HG02623 (cell line): ENCODE measurements at regions not wholly inside any gene's neighbourhood (a gene's known extent, or its start where the extent isn't known, plus 50 kb on each side); places are given as distances from the start of the nearest gene placed in this dataset.
"Not testable (repeated sequence)": the region's sequence is repeated elsewhere in the genome, so short reads cannot be mapped to it uniquely, and the experiment has no call there.

Experiments
- ATAC-seq: cut with Tn5 transposase; IDR thresholded peaks from one replicate; pipeline ENCODE4 v1.9.1; 2021; ENCODE audit warnings: moderate library complexity; ENCODE audit not compliant: unreplicated experiment

DNA sequence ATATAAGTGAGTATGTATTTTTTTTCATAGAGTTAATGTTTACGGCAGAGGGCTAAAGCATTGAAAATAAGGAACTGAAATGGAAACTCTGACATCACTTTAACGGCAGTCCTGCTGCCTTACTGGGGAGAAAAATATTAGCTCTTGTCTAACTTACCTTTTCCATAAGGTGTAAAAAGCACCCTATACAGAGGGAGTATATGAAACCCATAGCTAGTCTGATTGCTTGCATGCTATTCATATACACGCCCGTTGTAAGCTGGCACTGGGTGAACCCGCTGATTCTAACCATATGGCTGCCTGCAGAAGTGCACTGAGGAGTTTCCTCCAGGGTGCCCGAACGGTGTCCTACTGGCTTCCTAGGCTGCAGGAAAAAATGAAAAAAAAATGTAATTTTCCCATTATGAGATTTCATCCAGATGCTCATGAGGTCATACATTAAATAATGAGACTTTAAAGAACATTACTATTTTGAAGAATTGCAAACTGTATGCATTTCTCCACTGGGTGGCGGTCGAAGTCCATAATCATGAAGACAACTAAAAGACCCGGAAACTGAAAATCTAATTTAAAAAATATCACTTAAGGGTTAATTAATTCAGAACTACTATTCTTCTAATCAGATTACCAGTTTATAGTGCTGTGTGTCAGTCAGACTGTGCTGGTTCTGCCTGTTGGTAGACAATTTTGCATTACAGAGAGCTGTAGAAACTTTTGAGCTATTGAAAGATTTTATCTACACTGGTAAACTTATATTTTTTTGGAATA, 144.7 kb downstream of the ALX1 start:
- ATAC-seq = peak; percentile 84

DNA sequence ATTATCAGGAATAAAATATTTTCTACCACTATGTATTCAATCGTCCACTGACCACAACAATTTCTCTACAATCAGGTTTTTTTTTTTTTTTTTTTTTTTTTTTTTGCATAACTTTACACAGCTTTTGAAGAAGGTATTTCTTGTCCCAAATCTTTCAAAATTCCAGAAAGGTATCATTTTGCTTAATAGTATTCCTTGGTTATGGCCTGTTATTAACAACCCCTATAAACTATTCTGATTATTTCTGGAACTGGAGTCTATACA, 145.3 kb downstream of the ALX1 start:
- no peak for ATAC-seq

DNA sequence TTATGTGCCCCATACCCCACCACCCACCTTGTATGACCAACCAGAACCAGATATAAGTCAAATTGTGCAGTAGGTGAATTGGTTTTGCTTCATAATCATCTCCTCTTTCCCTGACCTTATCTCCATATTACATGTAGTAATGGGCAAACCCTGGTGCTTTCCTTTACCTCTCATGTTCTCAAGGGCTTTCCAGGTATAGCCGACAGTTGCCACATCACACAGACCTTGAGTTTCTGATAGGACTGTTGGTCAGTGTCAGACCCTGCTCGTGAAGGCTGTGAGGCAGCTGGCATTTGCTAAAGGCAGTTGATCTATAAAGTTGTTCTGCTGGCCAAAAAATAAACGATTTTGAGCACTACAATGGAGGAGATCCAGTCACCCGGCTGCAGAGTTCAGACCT, 145.9 kb downstream of the ALX1 start:
- no peak for ATAC-seq

DNA sequence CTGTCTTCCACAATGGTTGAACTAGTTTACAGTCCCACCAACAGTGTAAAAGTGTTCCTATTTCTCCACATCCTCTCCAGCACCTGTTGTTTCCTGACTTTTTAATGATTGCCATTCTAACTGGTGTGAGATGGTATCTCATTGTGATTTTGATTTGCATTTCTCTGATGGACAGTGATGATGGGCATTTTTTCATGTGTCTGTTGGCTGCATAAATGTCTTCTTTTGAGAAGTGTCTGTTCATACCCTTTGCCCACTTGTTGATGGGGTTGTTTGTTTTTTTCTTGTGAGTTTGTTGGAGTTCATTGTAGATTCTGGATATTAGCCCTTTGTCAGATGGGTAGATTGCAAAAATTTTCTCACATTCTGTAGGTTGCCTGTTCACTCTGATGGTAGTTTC, 153.1 kb downstream of the ALX1 start:
- not testable (repeated sequence) for ATAC-seq

DNA sequence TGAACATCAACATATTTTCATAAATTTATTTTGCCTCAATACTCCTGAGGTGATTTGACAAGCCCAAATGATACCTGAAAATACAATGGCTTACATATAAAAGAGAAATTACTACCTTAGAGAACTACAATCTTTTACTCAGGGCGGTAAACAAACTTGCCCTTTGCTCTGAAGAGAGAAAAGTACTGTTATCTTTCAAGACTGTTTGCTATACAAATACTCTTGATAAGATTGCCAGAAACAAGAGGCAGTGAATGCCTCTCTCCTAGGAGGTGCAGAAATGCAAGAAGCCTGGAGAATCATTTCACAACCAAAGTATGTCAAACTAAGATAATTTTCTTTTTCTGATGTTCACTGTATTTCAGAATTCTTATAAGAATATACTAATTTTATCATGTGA, 160.3 kb downstream of the ALX1 start:
- ATAC-seq = no peak

DNA sequence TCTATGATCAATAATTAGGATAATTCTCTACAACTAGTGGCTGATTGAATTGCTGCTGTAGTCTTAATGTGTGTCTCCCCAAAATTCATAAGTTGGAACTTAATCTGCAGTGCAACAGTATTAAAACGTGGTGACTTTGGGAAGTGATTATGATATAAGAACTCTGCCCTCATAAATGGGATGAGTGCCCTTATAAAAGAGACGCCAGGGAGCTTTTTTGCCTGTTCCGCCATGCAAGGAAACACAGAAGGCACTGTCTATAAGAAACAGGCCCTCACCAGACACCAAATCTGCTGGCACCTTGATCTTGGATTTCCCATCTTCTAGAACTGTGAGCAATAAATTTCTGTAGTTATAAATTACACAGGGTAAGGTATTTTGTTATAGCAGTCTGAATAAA, 161.0 kb downstream of the ALX1 start:
- ATAC-seq = no peak

DNA sequence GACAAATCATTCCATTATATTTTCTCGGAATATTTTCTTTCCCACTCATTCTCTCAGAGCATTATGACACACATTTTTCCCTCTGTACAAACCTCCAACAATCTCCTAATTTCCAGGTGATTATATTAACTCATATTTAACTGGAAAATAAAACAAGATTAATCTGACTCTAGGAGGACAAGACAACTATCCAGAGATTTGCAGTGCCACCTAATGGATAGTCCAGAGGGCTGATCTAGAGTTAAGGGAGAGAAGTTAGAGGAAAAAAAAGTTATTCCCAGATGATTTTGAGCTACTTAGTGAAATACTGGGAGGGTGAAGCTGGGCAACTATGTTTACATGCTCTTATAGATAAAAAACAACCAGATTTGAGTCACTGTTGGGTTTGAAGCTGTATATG, 161.7 kb downstream of the ALX1 start:
- ATAC-seq = no peak

DNA sequence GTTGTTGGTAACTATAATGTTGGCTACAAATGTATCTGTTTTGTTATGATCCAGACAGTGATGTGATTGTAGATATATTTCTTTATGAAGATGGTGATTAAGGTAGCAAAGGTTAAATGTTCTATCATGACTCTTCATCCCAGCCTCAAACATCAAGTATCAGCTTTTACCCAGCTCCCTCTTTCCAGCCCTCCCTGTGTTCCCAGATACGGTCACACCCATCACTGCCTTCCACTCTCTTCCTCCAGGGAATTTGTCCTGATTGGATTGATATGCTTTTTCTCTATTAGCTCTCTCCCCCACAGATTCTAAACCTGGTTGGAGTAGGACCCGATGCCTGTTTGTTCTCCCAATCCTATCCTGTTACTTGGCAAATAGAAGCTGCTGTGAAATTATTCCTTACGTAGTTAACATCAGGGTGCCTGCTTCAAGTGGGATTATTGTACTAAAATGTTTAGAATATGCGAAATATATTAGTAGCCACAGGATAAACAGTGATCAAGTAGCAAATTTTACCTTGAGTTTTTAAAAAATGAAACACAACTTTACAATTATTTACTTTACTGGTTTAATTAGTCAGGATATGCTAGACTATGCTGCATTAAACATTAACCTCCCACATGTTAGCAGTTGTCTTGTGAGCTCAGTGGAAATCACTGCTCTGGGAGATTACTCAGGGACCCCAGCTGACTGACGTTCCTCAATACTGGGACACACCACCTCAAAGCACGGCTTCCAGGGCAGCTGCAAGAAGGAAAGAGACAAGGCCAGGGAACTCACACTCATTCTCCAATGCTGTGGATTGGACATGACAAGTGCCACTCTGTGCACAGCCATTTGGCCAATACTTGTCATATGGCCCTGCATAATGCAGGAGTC, 165.3 kb downstream of the ALX1 start:
- ATAC-seq = no peak

DNA sequence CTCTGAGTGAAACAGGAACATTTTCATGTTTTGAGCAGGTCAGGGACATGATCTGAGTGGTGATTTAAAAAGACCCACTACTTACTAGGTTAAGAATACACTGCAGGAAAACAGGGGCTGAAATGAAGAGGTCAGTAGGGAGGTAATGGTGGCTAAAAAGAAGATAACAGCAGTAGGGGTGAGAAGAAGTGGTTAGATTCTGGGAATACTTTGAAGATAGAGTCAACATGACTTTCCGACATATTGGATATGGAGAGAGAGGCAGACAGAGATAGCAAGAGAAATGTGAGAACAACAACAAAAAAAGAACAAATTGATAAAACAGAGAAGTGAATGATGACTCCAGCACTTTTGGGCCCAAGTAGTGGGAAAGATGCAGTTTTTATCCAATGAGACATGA, 168.0 kb downstream of the ALX1 start:
- ATAC-seq = no peak

DNA sequence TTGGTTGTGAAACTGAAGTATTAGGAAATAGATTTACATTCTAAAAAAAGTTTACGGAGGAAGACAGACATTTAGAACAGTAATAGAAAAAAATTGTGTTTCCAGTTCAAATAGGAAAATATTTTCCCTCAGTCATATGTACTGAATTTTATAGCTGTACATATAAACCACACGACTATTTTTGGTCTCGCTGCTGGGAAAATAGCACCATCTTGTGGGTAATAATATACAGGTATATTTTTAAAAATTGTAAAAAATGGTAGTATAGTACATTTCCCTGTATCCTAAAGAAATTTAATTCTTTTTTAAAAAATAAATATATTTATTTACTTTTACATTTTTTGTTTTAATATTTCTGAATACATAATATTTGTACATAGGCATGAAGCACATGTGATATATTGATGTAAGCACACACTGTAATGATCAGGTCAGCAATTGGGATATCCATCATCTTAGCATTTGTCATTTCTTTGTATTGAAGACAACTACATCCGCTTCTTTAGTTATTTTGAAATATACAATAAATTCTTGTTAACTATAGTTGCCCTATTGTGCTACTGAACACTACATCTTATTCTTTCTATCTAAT, 168.6 kb downstream of the ALX1 start:
- no peak for ATAC-seq

DNA sequence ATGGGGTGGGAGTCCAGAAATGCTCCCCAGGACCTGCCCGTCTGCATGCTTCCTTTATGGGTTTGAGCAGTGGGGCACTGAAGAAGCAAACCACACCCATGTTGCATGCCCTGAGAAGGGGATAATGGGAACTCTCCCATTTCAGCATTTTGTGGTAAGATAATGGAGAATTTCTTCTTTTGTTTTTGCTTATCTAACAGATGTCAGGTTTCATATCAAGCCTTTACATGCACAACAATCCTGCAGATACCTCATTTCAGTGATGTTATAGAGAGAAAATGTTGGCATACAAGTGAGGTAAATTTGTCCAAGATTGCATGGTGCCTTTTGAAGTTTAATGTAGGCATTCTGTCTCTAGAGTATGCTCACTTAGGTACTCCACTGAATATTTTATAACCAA, 177.0 kb downstream of the ALX1 start:
- ATAC-seq = no peak

DNA sequence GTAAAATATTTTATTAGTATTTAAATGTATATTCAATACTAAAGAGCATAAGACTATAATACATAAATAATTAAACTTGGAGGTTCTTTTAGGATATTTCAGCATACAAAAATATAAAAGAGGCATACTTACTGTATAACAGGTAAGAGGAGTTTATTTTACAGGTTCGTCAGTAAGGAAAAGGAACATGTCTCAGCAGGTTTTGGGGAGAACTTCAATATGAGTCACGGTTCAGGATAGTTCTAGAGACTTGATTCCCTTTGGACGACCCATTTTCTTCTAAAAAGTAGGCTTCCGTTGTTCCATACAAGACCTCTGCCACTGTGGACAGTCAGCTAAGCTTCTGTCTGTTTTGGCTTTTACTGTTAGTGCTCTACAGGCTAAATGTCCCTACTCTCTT, 181.1 kb downstream of the ALX1 start:
- no peak for ATAC-seq

DNA sequence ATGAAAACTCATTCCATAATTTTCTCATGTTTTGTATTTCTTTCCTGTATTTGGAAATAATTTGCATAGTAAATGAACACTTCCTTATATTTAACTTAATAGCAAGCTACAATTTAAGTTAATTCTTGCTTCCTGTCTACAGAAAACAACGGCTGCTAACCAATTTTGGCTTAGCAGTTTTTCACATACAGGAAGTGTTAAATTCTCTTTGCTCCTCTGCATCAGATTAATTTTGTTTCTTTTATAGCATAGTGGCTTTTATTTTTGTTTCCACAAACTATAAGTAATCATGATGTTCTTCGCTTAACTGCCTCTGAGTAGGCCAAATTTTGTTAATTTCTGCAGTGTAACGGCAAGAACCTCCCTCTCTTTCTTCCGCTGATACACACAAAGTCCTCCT, 182.9 kb downstream of the ALX1 start:
- ATAC-seq = no peak

DNA sequence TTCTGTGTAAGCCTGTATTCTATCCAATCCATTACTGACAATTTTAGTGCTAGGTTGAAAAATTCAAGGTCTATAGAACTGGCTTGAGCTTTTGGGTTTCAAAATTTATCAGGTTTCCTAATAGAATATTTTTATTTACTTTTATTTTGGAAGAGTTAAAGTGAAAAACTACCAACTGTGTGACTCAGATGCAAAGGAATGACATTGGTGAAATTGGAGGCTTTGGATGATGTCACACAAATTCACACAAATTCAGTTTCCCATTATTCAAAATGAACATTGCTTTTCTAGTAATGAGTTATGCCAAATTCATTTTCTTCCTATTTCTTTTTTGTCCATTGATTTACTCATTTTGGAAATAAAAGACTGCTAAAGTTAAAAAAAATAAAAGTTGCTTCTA, 186.9 kb downstream of the ALX1 start:
- no peak for ATAC-seq

DNA sequence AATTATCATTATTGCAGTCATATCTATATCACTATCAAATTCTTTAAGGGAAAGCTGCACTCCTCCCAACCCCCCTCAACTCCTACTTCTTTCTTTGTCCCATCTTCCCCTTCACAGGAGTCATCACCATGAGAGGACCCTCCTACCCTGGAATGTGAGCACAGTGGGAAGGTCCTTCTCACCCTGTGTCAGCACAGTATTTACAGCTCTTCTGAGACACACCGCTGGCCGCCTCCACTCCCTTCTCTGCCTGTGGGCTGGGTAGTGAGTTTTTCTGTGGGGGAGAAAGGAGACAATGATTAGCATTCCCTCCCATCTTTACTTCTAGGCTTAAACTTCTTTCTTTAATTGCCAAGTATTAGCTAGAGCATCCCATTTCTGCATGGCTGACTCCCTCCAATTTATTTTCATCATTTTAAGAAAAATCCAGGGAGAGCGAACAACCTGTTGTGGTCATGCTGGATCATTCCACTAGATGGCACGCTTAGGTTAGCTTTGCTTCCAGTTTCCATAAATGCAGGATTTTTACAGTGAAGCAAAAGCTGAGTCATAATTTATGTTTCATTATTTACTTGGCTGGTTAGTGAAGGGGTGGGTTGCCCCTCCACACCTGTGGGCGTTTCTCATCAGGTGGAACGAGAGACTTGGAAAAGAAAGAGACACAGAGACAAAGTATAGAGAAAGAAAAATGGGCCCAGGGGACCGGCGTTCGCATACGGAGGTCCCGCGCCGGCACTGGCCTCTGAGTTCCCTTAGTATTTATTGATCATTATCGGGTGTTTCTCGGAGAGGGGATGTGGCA, 188.5 kb downstream of the ALX1 start:
- ATAC-seq = peak; percentile 93

DNA sequence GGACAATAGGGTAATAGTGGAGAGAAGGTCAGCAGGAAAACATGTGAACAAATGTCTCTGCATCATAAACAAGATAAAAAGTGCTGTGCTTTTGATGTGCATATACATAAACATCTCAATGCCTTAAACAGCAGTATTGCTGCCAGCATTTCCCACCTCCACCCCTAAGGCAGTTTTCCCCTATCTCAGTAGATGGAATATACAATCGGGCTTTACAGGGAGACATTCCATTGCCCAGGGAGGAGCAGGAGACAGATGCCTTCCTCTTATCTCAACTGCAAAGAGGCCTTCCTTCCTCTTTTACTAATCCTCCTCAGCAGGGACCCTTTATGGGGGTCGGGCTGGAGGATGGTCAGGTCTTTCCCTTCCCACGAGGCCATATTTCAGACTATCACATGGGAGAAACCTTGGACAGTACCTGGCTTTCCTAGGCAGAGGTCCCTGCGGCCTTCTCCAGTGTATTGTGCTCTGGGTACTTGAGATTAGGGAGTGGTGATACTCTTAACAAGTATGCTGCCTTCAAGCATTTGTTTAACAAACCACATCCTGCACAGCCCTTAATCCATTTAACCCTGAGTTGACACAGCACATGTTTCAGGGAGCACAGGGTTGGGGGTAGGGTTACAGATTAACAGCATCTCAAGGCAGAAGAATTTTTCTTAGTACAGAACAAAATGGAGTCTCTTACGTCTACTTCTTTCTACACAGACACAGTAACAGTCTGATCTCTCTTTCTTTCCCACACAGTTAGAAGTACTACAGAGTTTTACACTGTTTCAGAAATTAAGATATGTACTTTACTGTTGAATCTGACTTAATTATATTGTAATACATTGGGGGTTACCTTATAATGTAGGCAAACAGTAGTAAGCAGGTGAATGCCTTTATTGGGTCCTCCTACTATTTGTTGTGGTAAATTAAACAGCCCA, 189.4 kb downstream of the ALX1 start:
- not testable (repeated sequence) for ATAC-seq

DNA sequence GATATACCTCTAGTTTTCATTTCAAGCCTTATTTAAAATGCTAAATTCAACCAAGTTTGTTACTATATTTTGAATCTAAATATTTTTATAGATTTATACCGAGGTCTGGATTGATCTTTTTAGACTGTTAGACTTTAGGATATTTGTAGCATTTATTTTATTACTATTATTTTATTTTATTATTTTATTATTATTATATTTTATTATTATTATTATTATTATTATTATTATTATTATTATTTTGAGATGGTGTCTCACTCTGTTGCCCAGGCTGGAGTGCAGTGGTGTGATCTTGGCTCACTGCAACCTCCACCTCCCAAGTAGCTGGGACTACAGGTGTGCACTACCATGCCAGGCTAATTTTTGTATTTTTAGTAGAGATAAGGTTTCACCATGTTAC, 195.3 kb downstream of the ALX1 start:
- not testable (repeated sequence) for ATAC-seq

DNA sequence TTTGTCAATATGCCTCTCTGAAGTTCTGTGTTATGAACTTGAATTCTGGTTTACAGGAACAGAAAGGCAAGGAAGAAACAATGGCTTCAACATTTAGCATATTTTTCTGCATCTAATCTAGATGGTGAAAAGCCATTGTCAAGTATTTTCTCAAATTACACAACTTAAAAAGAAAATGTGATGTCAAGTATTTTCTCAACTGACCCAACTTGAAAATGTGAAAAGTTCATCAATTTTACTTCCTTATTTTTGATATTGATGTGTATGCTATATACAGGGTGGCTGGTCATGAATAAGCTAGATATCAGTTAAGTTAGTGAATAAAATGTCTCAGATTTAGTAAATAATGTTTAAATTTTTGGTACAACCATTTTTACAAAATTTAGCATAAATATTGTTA, 196.7 kb downstream of the ALX1 start:
- no peak for ATAC-seq

DNA sequence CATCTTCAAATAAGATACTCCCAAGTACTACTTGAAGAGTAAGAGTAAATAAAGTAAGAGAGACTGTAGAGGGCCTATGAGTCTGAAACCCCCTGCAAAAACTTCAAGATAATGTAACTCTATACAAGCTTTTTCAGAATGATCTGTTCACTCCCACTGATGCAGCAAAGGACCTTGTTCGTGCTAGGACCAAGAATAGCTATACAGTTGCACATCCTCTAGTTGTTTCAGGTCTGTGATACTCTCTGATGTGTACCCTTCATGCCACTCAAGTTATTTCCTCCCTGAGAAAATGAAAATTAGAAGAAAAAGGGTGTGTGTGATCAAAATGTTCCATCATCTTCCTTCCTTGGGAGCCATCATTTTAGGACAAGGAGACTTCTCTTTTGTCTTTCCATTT, 204.4 kb downstream of the ALX1 start:
- ATAC-seq = peak; percentile 82

DNA sequence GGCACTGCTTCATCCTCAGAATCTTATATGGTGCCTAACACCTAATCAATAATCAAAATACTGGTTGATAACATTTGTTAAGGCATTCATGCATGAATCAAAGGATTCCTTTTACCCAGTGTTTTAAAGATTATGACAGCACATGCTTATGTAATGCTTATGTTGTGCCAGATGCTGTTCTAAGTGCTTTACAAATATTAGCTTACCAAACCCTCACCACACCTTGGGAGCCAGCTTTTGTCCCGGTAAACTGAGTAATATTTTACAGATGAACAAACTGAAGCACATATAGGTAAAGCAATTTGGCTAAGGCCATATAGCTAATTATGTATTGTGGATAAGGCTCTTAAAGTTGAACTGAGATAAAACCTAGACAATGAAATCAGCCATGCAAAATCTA, 209.2 kb downstream of the ALX1 start:
- ATAC-seq = no peak
